ENCODE measurements at regions not wholly inside any gene's neighbourhood (a gene's known extent, or its start where the extent isn't known, plus 50 kb on each side); places are given as distances from the start of the nearest gene placed in this dataset.

DNA sequence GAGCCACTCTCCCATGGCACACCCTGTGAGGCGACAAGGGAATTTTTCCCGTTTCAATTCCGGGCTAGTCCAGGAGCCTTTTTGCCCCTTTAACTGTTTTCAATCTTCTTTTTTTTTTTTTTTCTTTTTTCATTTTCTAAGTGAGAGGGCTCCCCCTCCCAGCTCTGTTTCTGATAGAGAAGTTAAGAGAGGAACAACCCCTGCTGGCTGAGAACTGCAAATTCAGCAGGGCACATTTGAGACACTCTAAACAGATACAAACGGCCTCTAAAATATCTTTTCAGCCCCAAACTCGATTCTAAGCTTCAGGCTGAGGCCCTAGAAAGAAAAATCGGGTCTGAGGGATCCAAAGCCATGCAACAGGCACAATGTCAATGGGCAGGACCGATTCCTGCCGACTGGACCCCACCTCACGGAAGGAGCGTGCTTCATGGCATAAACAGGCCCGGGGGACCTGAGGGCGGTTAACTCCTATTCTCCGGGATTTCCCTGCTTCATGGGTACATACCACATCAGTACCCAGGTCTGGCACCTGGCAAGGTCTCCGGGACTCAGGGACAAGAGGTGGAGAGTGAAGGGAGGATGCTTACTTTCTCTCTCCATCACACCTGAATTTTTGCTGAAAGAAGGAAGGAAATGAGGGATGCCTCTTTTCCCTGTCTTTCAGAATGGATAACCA is 627.5 kb downstream of the BUD13 start:
- TF ChIP-seq KLF11 (CRISPR knock-in tag; IDR thresholded peaks at IDR 0.05), result no peak
- no peak for TF ChIP-seq HIVEP1 (CRISPR knock-in tag; IDR thresholded peaks at IDR 0.05)
- no peak for TF ChIP-seq POLR2A (IDR thresholded peaks at IDR 0.05; ENCODE audit: insufficient read depth in 1 of 2, low read depth in 2 of 2, low read length in 2 of 2)
- no peak for TF ChIP-seq GLI4 (CRISPR knock-in tag; IDR thresholded peaks at IDR 0.05; ENCODE audit: borderline replicate concordance)
- TF ChIP-seq, protein P1, sequence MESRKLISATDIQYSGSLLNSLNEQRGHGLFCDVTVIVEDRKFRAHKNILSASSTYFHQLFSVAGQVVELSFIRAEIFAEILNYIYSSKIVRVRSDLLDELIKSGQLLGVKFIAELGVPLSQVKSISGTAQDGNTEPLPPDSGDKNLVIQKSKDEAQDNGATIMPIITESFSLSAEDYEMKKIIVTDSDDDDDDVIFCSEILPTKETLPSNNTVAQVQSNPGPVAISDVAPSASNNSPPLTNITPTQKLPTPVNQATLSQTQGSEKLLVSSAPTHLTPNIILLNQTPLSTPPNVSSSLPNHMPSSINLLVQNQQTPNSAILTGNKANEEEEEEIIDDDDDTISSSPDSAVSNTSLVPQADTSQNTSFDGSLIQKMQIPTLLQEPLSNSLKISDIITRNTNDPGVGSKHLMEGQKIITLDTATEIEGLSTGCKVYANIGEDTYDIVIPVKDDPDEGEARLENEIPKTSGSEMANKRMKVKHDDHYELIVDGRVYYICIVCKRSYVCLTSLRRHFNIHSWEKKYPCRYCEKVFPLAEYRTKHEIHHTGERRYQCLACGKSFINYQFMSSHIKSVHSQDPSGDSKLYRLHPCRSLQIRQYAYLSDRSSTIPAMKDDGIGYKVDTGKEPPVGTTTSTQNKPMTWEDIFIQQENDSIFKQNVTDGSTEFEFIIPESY (CRISPR knock-in tag; IDR thresholded peaks at IDR 0.05), result no peak
- TF ChIP-seq ZNF780A (CRISPR knock-in tag; IDR thresholded peaks at IDR 0.05), result no peak

Data from HepG2 (cell line).